ENCODE measurements at regions not wholly inside any gene's neighbourhood (a gene's known extent, or its start where the extent isn't known, plus 50 kb on each side); places are given as distances from the start of the nearest gene placed in this dataset.

DNA sequence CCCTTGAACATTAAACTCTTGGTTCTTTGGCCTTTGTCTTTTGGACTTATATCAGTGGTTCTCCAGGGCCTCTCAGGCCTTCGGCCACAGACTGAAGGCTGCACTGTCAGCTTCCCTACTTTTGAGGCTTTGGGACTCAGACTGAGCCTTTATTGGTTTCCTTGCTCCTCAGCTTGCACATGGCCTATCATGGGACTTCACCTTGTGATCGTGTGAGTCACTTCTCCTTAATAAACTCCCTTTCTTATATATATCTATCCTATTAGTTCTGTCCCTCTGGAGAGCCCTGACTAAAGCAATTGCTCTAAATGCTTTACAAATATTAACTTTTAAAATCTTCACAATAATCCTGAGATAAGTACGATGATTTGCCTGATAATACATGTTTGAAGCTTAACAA, 353.6 kb upstream of the TRIB2 start:
- Histone ChIP-seq H3K9me3 (ENCODE audit: control insufficient read depth in 2 of 3, low read length in 3 of 3) (no peaks in the 10 kb centered on the region), H3K27me3 (ENCODE audit: control insufficient read depth in 2 of 2, insufficient read depth in 2 of 2, low read length in 2 of 2) (no peaks in the 10 kb centered on the region), H3K36me3 (ENCODE audit: control insufficient read depth in 2 of 3, insufficient read depth in 3 of 3, low read length in 3 of 3) (no peaks in the 10 kb centered on the region), H3K4me3 (ENCODE audit: low read length) (no peak overlapping the region), H3K27ac (ENCODE audit: low read depth, low read length) (no peak overlapping the region), H3K4me1 (ENCODE audit: control insufficient read depth in 2 of 2, insufficient read depth in 2 of 2, low read length in 2 of 2) (no peaks in the 10 kb centered on the region)
- intact Hi-C loops (cut with micrococcal nuclease): no loop called here
- Mint-ChIP-seq H3K36me3 (peaks cover 0 to 6% (median 0%) of the 10 kb centered on the region in 5 donors), H3K4me1 (peaks cover 0 to 12% (median 9%) of the 10 kb centered on the region in 7 donors), H3K9me3 (peaks cover 0 to 20% (median 7%) of the 10 kb centered on the region in 11 donors), H3K27me3 (peaks cover 0 to 4% (median 0%) of the 10 kb centered on the region in 5 donors), H3K27ac (no peak overlapping the region), H3K4me3 (no peak overlapping the region)
- ChIA-PET CTCF (no interaction called here), POLR2A (no interaction called here)
- no peak for DNase-seq
- no peak for ATAC-seq

DNA sequence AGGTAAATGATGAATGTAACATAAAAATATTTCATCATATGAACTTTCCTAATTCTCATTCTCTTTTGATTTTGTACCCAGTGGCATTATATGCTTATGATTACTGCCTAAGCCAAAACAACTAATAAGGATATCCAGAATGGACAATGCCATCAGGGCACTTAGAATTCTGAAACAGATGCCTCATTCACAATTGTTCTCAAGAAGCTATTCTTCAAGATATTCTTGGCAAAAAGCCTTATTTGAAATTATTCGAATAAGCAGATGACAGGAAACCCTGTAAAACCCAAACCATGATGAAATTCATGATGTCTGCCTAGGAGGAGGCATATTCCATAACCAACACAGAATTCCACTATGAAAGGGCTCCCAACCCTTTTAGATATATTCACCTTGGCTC, 353.2 kb upstream of the TRIB2 start:
- intact Hi-C loops (cut with micrococcal nuclease): no loop called here
- Mint-ChIP-seq H3K4me1 (peaks cover 0 to 13% (median 8%) of the 10 kb centered on the region in 7 donors), H3K27ac (no peak overlapping the region), H3K36me3 (peaks cover 0 to 6% (median 0%) of the 10 kb centered on the region in 5 donors), H3K27me3 (peaks cover 0 to 9% (median 0%) of the 10 kb centered on the region in 5 donors), H3K4me3 (no peak overlapping the region), H3K9me3 (peaks cover 0 to 20% (median 7%) of the 10 kb centered on the region in 11 donors)
- Histone ChIP-seq H3K9me3 (ENCODE audit: control insufficient read depth in 2 of 3, low read length in 3 of 3) (no peaks in the 10 kb centered on the region), H3K36me3 (ENCODE audit: control insufficient read depth in 2 of 3, insufficient read depth in 3 of 3, low read length in 3 of 3) (no peaks in the 10 kb centered on the region), H3K4me1 (ENCODE audit: control insufficient read depth in 2 of 2, insufficient read depth in 2 of 2, low read length in 2 of 2) (no peaks in the 10 kb centered on the region), H3K27ac (ENCODE audit: low read depth, low read length) (no peak overlapping the region), H3K27me3 (ENCODE audit: control insufficient read depth in 2 of 2, insufficient read depth in 2 of 2, low read length in 2 of 2) (no peaks in the 10 kb centered on the region), H3K4me3 (ENCODE audit: low read length) (no peak overlapping the region)
- ATAC-seq (no peak), DNase-seq (no peak)
- ChIA-PET POLR2A (no interaction called here), CTCF (no interaction called here)

DNA sequence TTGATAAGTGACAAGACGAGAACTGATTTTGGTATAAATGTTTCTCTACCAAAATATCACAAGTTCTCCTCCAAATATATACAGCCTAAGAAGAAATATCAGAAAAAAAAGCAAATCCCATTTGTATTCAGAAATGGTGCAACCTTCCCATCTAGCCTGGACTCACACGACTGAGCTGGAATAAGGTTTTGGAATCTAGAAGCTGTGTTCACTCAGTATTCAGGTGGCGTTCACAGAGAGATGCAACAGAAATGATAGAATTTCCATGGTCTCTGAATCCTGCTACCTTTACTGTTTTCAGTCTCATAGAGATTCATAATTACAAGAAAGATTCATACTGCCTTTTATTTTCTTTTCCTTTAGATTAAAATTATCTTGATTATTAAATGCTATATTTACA, 347.2 kb upstream of the TRIB2 start:
- H3K27me3 Mint-ChIP-seq: peaks cover 0 to 19% (median 0%) of the 10 kb centered on the region in 5 donors

DNA sequence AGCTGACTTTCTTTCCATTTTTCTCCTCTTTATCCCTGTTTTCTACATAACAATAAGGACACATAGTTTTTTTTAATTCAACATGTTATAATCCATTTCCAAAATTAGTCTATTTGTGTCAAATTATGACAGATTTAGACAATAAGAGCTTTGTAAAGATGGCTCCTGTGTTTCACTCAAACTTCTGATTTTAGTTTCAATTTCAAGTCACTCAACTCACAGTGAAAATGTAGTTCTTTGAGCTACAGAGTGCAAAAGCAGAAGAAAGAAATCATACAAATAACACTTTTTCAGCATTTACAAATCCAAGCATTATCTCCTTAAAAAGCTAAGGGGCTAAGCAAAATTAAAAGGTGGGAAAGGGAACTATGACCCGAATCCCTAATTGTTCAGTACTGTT, 340.7 kb upstream of the TRIB2 start:
- Histone ChIP-seq H3K9me3 (ENCODE audit: control insufficient read depth in 2 of 3, low read length in 3 of 3) (no peaks in the 10 kb centered on the region), H3K4me1 (ENCODE audit: control insufficient read depth in 2 of 2, insufficient read depth in 2 of 2, low read length in 2 of 2) (no peaks in the 10 kb centered on the region), H3K4me3 (ENCODE audit: low read length) (no peak overlapping the region), H3K27ac (ENCODE audit: low read depth, low read length) (no peak overlapping the region), H3K36me3 (ENCODE audit: control insufficient read depth in 2 of 3, insufficient read depth in 3 of 3, low read length in 3 of 3) (no peaks in the 10 kb centered on the region), H3K27me3 (ENCODE audit: control insufficient read depth in 2 of 2, insufficient read depth in 2 of 2, low read length in 2 of 2) (no peaks in the 10 kb centered on the region)
- Mint-ChIP-seq H3K27me3 (peaks cover 0 to 9% (median 0%) of the 10 kb centered on the region in 5 donors), H3K4me1 (peaks cover 6 to 9% (median 9%) of the 10 kb centered on the region in 7 donors), H3K36me3 (peaks cover 0 to 5% (median 0%) of the 10 kb centered on the region in 5 donors), H3K4me3 (peak overlapping the region in 8 of 10 donors; percentile 10 to 74 (median 52)), H3K9me3 (no peaks in the 10 kb centered on the region), H3K27ac (peak overlapping the region in 2 of 9 donors; percentile 21 to 75)
- POLR2A ChIA-PET: interaction anchor here (2.2 kb wide), 1 partner anchor 10 kb away, joined by 5 read pairs; no protein-coding TSS in a partner anchor
- intact Hi-C loops (cut with micrococcal nuclease): no loop called here
- ATAC-seq (no peak), DNase-seq (no peak)
- CTCF ChIA-PET: no interaction called here

More for the DNA sequence above, 347.2 kb upstream of the TRIB2 start:
- H3K4me3 Mint-ChIP-seq: no peak overlapping the region
- H3K36me3 Mint-ChIP-seq: peaks cover 0 to 6% (median 0%) of the 10 kb centered on the region in 5 donors
- no peak overlapping the region for H3K27ac Mint-ChIP-seq
- Histone ChIP-seq H3K27me3 (ENCODE audit: control insufficient read depth in 2 of 2, insufficient read depth in 2 of 2, low read length in 2 of 2) (no peaks in the 10 kb centered on the region), H3K36me3 (ENCODE audit: control insufficient read depth in 2 of 3, insufficient read depth in 3 of 3, low read length in 3 of 3) (no peaks in the 10 kb centered on the region), H3K4me1 (ENCODE audit: control insufficient read depth in 2 of 2, insufficient read depth in 2 of 2, low read length in 2 of 2) (no peaks in the 10 kb centered on the region), H3K9me3 (ENCODE audit: control insufficient read depth in 2 of 3, low read length in 3 of 3) (no peaks in the 10 kb centered on the region), H3K27ac (ENCODE audit: low read depth, low read length) (no peak overlapping the region), H3K4me3 (ENCODE audit: low read length) (no peak overlapping the region)
- ChIA-PET POLR2A (interaction anchor here (0.7 kb wide), 1 partner anchor 106 kb away, joined by 3 read pairs; no protein-coding TSS in a partner anchor), CTCF (interaction anchor here (1.2 kb wide), 1 partner anchor 440 kb away, joined by 3 read pairs; no protein-coding TSS in a partner anchor)
- DNase-seq (no peak), ATAC-seq (no peak)
- peaks cover 0 to 7% (median 5%) of the 10 kb centered on the region in 7 donors for H3K4me1 Mint-ChIP-seq
- peaks cover 0 to 18% (median 6%) of the 10 kb centered on the region in 11 donors for H3K9me3 Mint-ChIP-seq
- intact Hi-C loops (cut with micrococcal nuclease): no loop called here

DNA sequence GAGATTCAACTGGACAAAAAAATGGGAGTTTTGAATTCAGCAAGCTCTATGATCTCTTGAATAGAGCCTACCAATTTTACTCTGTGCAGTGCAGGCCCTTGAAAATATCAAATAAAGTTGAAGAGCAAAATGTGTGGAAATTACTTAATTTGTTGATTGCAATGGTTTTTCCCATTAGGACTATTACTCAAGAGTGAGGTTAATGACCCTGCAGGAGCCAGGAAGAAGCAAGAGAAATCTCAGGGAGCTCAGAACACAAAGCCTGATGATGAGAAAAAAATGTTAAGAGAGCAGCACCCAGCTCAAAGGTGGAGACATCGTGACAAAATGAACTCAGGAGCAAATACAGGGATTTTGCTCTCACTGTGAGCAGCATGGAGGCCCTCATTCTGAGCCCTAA, 337.6 kb upstream of the TRIB2 start:
- H3K4me3 ChIP-seq (ENCODE audit: low read length): no peak overlapping the region
- H3K36me3 ChIP-seq (ENCODE audit: control insufficient read depth in 2 of 3, insufficient read depth in 3 of 3, low read length in 3 of 3): no peaks in the 10 kb centered on the region
- no peaks in the 10 kb centered on the region for H3K27me3 ChIP-seq (ENCODE audit: control insufficient read depth in 2 of 2, insufficient read depth in 2 of 2, low read length in 2 of 2)
- no peaks in the 10 kb centered on the region for H3K4me1 ChIP-seq (ENCODE audit: control insufficient read depth in 2 of 2, insufficient read depth in 2 of 2, low read length in 2 of 2)
- no peak overlapping the region for H3K27ac Mint-ChIP-seq
- ChIA-PET POLR2A (interaction anchor here (0.9 kb wide), 1 partner anchor 25 kb away, joined by 3 read pairs; no protein-coding TSS in a partner anchor), CTCF (no interaction called here)
- peaks cover 0 to 5% (median 3%) of the 10 kb centered on the region in 5 donors for H3K36me3 Mint-ChIP-seq
- ATAC-seq (no peak), DNase-seq (no peak)
- H3K9me3 ChIP-seq (ENCODE audit: control insufficient read depth in 2 of 3, low read length in 3 of 3): no peaks in the 10 kb centered on the region
- H3K9me3 Mint-ChIP-seq: no peaks in the 10 kb centered on the region
- intact Hi-C loops (cut with micrococcal nuclease): no loop called here
- H3K4me1 Mint-ChIP-seq: peaks cover 6 to 9% (median 9%) of the 10 kb centered on the region in 7 donors
- peaks cover 0 to 6% (median 0%) of the 10 kb centered on the region in 5 donors for H3K27me3 Mint-ChIP-seq
- H3K27ac ChIP-seq (ENCODE audit: low read depth, low read length): no peak overlapping the region
- H3K4me3 Mint-ChIP-seq: no peak overlapping the region

DNA sequence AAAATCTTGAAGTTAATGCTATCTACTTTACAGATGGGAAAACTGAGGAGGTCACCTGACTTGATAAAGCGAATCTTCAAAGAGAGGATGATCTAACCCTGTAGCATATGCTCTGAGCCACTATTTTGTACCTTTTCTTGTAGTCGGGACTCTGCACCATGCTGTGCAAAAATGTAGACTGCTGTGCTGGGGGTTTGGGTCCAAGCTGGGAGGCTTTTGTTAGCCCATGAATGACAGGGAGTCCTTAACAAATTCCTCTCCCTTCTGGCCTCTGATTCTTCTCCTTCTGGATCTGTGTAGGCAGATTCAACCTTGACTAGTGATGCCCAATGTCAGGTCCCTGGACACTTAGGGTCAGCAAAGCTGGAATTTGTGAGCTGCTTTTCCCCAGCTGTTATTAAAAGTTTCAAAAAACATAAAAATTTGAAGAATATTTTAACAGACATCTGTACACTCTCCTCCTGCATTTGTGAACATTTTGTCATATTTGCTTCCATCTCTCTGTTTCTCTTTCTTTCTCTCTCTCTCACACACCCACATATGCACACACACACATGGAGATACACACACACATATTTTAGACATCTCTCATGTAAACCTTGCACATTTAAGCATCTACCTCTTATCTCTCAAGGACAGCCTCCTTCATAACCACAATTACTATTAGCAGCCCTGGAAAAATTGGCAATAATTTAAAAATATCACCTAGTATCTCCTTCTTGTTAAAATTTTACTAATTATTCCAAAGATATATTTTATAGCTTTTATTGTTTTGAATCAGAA, 335.0 kb upstream of the TRIB2 start:
- H3K4me3 Mint-ChIP-seq: no peak overlapping the region
- no peak for DNase-seq
- peaks cover 0 to 2% (median 0%) of the 10 kb centered on the region in 5 donors for H3K27me3 Mint-ChIP-seq

More for the DNA sequence above, 335.0 kb upstream of the TRIB2 start:
- peak overlapping the region in 1 of 9 donors; percentile 14 for H3K27ac Mint-ChIP-seq
- Histone ChIP-seq H3K27ac (ENCODE audit: low read depth, low read length) (no peak overlapping the region), H3K27me3 (ENCODE audit: control insufficient read depth in 2 of 2, insufficient read depth in 2 of 2, low read length in 2 of 2) (no peaks in the 10 kb centered on the region), H3K36me3 (ENCODE audit: control insufficient read depth in 2 of 3, insufficient read depth in 3 of 3, low read length in 3 of 3) (no peaks in the 10 kb centered on the region), H3K4me1 (ENCODE audit: control insufficient read depth in 2 of 2, insufficient read depth in 2 of 2, low read length in 2 of 2) (no peaks in the 10 kb centered on the region), H3K4me3 (ENCODE audit: low read length) (no peak overlapping the region), H3K9me3 (ENCODE audit: control insufficient read depth in 2 of 3, low read length in 3 of 3) (no peaks in the 10 kb centered on the region)
- no peaks in the 10 kb centered on the region for H3K4me1 Mint-ChIP-seq
- ATAC-seq: no peak
- intact Hi-C loops (cut with micrococcal nuclease): no loop called here
- POLR2A ChIA-PET: no interaction called here
- peaks cover 0 to 7% (median 0%) of the 10 kb centered on the region in 11 donors for H3K9me3 Mint-ChIP-seq
- peaks cover 0 to 5% (median 3%) of the 10 kb centered on the region in 5 donors for H3K36me3 Mint-ChIP-seq
- CTCF ChIA-PET: no interaction called here

All from naive thymus-derived CD4-positive, alpha-beta T cell (primary cell).